AG09309 (cell line): ENCODE measurements at regions not wholly inside any gene's neighbourhood (a gene's known extent, or its start where the extent isn't known, plus 50 kb on each side); places are given as distances from the start of the nearest gene placed in this dataset.

Experiments
- DNase-seq: peaks from one replicate; pipeline ENCODE4 v3.0.0-alpha.2; 2010; ENCODE audit warnings: low read depth
- H3K4me3 ChIP-seq: 2 replicates; pipeline ENCODE4 v1.5.1; 2011; ENCODE audit warnings: mild to moderate bottlenecking, low read depth, low read length, moderate library complexity; ENCODE audit not compliant: control insufficient read depth
- CTCF ChIP-seq: IDR thresholded peaks from 2 replicates; pipeline ENCODE4 v1.5.1; 2011; ENCODE audit warnings: mild to moderate bottlenecking, low read depth, low read length, inconsistent platforms; ENCODE audit not compliant: insufficient read depth, control insufficient read depth; ENCODE audit errors: missing control alignments

DNA sequence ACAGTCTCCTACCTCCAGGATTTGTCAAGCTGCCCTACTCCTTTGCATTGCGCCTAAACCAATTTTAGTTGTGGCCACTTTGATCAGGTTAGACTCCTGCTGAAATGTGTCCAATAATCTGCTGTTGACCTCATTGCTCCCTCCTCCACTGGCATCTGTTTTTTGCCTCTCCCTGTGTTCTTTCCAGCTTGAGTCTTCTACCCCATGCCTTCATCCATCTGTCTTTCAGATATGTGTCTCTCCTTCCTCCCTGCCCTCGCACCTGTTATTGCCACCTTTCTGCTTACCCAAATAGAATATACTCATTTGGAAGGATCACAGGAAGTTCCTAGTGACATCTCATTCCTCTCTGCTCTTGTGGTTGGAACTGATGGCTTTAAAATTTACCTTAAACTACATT, 366.6 kb upstream of the CLNK start:
- H3K4me3 ChIP-seq, result no peak overlapping the region
- no peak for TF ChIP-seq CTCF
- DNase-seq, result no peak

DNA sequence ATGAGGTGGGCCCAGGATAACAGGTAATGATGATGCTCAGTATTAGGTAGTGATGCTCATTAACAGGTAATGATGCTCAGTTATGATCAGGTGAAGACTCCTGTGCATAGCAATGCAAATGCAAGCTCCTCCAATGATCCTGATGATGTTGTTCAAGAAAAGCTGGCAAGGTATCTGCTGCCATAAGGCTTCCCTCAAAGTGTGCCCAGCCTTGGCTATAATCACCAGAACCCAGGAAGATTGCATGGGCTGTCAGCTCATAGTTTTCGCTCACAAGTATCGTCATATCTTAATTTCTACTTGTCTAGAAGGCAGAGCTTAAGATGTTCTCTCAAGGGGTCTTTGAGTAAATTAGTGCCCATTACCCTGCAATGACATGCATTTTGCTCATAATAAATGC, 366.2 kb upstream of the CLNK start:
- DNase-seq, result no peak
- TF ChIP-seq CTCF, result no peak

GRCh38 chr4:11049001-11049400, 364.4 kb upstream of the CLNK start:
- no peak for TF ChIP-seq CTCF
- DNase-seq, result no peak
- no peak overlapping the region for H3K4me3 ChIP-seq

More for the DNA sequence above, 366.2 kb upstream of the CLNK start:
- H3K4me3 ChIP-seq, result no peak overlapping the region

GRCh38 chr4:11042760-11043159, 358.2 kb upstream of the CLNK start:
- DNase-seq, result no peak
- no peak for TF ChIP-seq CTCF
- no peak overlapping the region for H3K4me3 ChIP-seq

DNA sequence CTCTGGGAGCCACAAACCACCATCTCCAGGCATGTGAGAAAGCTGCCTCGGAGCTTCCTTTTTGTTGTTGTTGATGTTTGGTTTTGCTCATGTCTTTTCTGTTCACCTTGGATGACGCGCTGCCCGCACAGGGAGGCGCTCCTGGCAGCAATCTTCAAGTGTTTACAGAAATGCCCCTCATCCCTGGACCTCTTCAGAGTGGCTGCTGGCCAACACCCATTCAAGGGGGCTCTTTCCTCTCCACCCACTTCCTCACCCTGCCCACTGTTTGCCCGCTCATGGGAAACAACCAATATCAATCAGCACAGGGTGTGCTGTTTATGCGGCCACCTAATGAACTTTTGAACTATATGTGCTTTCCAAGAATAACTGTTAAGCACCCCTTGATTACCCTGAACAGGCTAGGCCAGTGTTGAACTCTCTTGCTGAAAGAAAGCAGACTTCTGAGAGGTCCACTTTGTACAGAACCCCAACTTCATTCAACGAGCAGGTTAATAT, 355.1 kb upstream of the CLNK start:
- TF ChIP-seq CTCF, result no peak
- H3K4me3 ChIP-seq, result no peak overlapping the region
- no peak for DNase-seq

GRCh38 chr4:11038926-11039325, 354.4 kb upstream of the CLNK start:
- no peak for DNase-seq
- no peak overlapping the region for H3K4me3 ChIP-seq
- no peak for TF ChIP-seq CTCF

DNA sequence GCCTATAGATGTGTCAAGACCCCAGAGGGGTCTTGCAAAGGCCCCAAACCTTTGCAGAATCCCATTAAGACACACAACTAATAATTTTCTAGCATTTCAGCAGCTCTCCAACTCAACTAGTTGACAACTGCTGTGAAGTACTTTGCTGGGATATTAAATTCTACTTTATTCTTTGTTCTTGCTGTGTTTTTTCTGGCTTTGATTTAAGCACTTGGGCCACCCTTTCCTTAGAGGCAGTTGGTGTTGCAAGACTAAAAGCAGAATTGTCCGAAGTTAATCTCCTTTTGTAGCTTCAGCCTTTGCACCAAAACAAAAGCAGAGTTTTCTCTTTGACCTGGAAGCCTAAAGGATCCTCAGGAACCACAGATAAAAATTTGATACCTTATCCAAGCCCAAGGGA, 353.1 kb upstream of the CLNK start:
- no peak for TF ChIP-seq CTCF
- DNase-seq, result no peak

More for the DNA sequence above, 353.1 kb upstream of the CLNK start:
- H3K4me3 ChIP-seq, result no peak overlapping the region
